HEK293 (cell line): ENCODE measurements at regions not wholly inside any gene's neighbourhood (a gene's known extent, or its start where the extent isn't known, plus 50 kb on each side); places are given as distances from the start of the nearest gene placed in this dataset.

Source experiments
- CTCF ChIP-seq: fragments of 450-650 bp; formaldehyde crosslinking; IDR thresholded peaks from 2 replicates; pipeline ENCODE4 v1.5.1; 2016; ENCODE audit warnings: missing biosample characterization, missing genetic modification characterization
- GLIS1 ChIP-seq: fragments of 450-650 bp; formaldehyde crosslinking; IDR thresholded peaks from 2 replicates; pipeline ENCODE4 v1.5.1; 2016; ENCODE audit warnings: missing biosample characterization, missing genetic modification characterization
- KLF17 ChIP-seq: fragments of 450-650 bp; formaldehyde crosslinking; IDR thresholded peaks from 2 replicates; pipeline ENCODE4 v1.5.1; 2016; ENCODE audit warnings: missing biosample characterization, missing genetic modification characterization
- KLF9 ChIP-seq: fragments of 450-650 bp; formaldehyde crosslinking; IDR thresholded peaks from 2 replicates; pipeline ENCODE4 v1.5.1; 2016; ENCODE audit warnings: missing biosample characterization, missing genetic modification characterization, low read depth
- SETDB1 ChIP-seq: IDR thresholded peaks from one replicate; pipeline ENCODE4 v1.6.1; 2017; ENCODE audit warnings: mild to moderate bottlenecking, low read length, moderate library complexity, mixed read lengths; ENCODE audit not compliant: insufficient read length
- TSHZ1 ChIP-seq: fragments of 450-650 bp; formaldehyde crosslinking; IDR thresholded peaks from 2 replicates; pipeline ENCODE4 v1.5.1; 2016; ENCODE audit warnings: missing biosample characterization, missing genetic modification characterization, borderline replicate concordance
- ZNF138 ChIP-seq: fragments of 450-650 bp; formaldehyde crosslinking; IDR thresholded peaks from 2 replicates; pipeline ENCODE4 v1.5.1; 2016; ENCODE audit warnings: missing biosample characterization, missing genetic modification characterization, borderline replicate concordance
- ZNF146 ChIP-seq: fragments of 450-650 bp; formaldehyde crosslinking; IDR thresholded peaks from 2 replicates; pipeline ENCODE4 v1.5.1; 2016; ENCODE audit warnings: missing biosample characterization, missing genetic modification characterization
- ZNF274 ChIP-seq, 2 experiments: fragments of 200-500 bp in 1 of 2; fragments of 450-650 bp in 1 of 2; sonication (Bioruptor generic) in 1 of 2; formaldehyde crosslinking in 1 of 2; IDR thresholded peaks; 2 replicates each; pipeline versions ENCODE4 v1.5.1 to v1.6.1; 2014 to 2016; ENCODE audit warnings: borderline replicate concordance in 1 of 2, inconsistent platforms in 1 of 2, low read length in 1 of 2, missing biosample characterization in 1 of 2, missing genetic modification characterization in 1 of 2
- ZNF629 ChIP-seq: fragments of 450-650 bp; formaldehyde crosslinking; IDR thresholded peaks from 2 replicates; pipeline ENCODE4 v1.5.1; 2017; ENCODE audit warnings: missing biosample characterization, missing genetic modification characterization
- ZXDB ChIP-seq: fragments of 450-650 bp; formaldehyde crosslinking; IDR thresholded peaks from 2 replicates; pipeline ENCODE4 v1.5.1; 2016; ENCODE audit warnings: missing biosample characterization, missing genetic modification characterization

GRCh38 chr17:34154961-34155730 is 99.9 kb upstream of the CCL2 start:
- TF ChIP-seq ZNF274 (IDR thresholded peaks at IDR 0.05; ENCODE audit: low read length): no peak
- no peak for TF ChIP-seq ZNF274 (tag by site-specific recombination; IDR thresholded peaks at IDR 0.05; ENCODE audit: borderline replicate concordance)
- TF ChIP-seq ZNF146 (tag by site-specific recombination): no peak
- no peak for TF ChIP-seq ZXDB (tag by site-specific recombination)
- no peak for TF ChIP-seq KLF9
- no peak for TF ChIP-seq CTCF (tag by site-specific recombination)
- no peak for TF ChIP-seq TSHZ1
- no peak for TF ChIP-seq KLF17 (tag by site-specific recombination)
- no peak for TF ChIP-seq ZNF629 (tag by site-specific recombination)
- no peak for TF ChIP-seq ZNF138 (tag by site-specific recombination)
- TF ChIP-seq GLIS1 (tag by site-specific recombination): no peak
- TF ChIP-seq SETDB1: no peak
